ENCODE measurements at regions not wholly inside any gene's neighbourhood (a gene's known extent, or its start where the extent isn't known, plus 50 kb on each side); places are given as distances from the start of the nearest gene placed in this dataset.

- TF ChIP-seq CTCF (conservative IDR thresholded peaks at IDR 0.05; ENCODE audit: low read depth, low read length) = no peak
- no peak for DNase-seq (ENCODE audit: low read depth)
- H3K4me3 ChIP-seq (ENCODE audit: low read depth, low read length) = no peak overlapping the region
Observed at GRCh38 chr2:6017736-6018286, 325.6 kb downstream of the SOX11 start.

- no peak for TF ChIP-seq CTCF (conservative IDR thresholded peaks at IDR 0.05; ENCODE audit: low read depth, low read length)
- DNase-seq (ENCODE audit: low read depth) = no peak
- H3K4me3 ChIP-seq (ENCODE audit: low read depth, low read length) = no peak overlapping the region
Observed at GRCh38 chr2:6024229-6024628, 332.0 kb downstream of the SOX11 start.

- H3K4me3 ChIP-seq (ENCODE audit: low read depth, low read length) = no peak overlapping the region
- TF ChIP-seq CTCF (conservative IDR thresholded peaks at IDR 0.05; ENCODE audit: low read depth, low read length) = no peak
- DNase-seq (ENCODE audit: low read depth) = no peak
Observed at GRCh38 chr2:6024784-6025183, 332.6 kb downstream of the SOX11 start.

- DNase-seq (ENCODE audit: low read depth) = no peak
- no peak for TF ChIP-seq CTCF (conservative IDR thresholded peaks at IDR 0.05; ENCODE audit: low read depth, low read length)
- H3K4me3 ChIP-seq (ENCODE audit: low read depth, low read length) = no peak overlapping the region
Observed at GRCh38 chr2:6025391-6025790, 333.2 kb downstream of the SOX11 start.

- no peak overlapping the region for H3K4me3 ChIP-seq (ENCODE audit: low read depth, low read length)
- no peak for TF ChIP-seq CTCF (conservative IDR thresholded peaks at IDR 0.05; ENCODE audit: low read depth, low read length)
- DNase-seq (ENCODE audit: low read depth) = no peak
Observed at GRCh38 chr2:6027066-6027465, 334.9 kb downstream of the SOX11 start.

GRCh38 chr2:6031200-6031867 is 339.1 kb downstream of the SOX11 start:
- TF ChIP-seq CTCF (conservative IDR thresholded peaks at IDR 0.05; ENCODE audit: low read depth, low read length) = no peak
- DNase-seq (ENCODE audit: low read depth) = no peak
- H3K4me3 ChIP-seq (ENCODE audit: low read depth, low read length) = no peak overlapping the region

- DNase-seq (ENCODE audit: low read depth) = no peak
- no peak for TF ChIP-seq CTCF (conservative IDR thresholded peaks at IDR 0.05; ENCODE audit: low read depth, low read length)
Observed at GRCh38 chr2:6036211-6036610, 344.0 kb downstream of the SOX11 start.

More at GRCh38 chr2:6036211-6036610, 344.0 kb downstream of the SOX11 start:
- no peak overlapping the region for H3K4me3 ChIP-seq (ENCODE audit: low read depth, low read length)

All from choroid plexus epithelial cell (primary cell).